Mesothelial cell of epicardium (in vitro differentiated cells): ENCODE measurements at regions not wholly inside any gene's neighbourhood (a gene's known extent, or its start where the extent isn't known, plus 50 kb on each side); places are given as distances from the start of the nearest gene placed in this dataset.
"Not testable (repeated sequence)": the region's sequence is repeated elsewhere in the genome, so short reads cannot be mapped to it uniquely, and the experiment has no call there.

ENCODE experiments used
- DNase-seq, 2 experiments: peaks; one replicate each; pipeline ENCODE4 v3.0.0; 2021; ENCODE audit warnings: low spot score in 2 of 2; ENCODE audit not compliant: unreplicated experiment in 2 of 2
- H3K27ac Mint-ChIP-seq: 2 replicates; pipeline ENCODE4 v1.8.0; 2021; ENCODE audit warnings: mixed read lengths
- H3K27me3 Mint-ChIP-seq: 2 replicates; pipeline ENCODE4 v1.8.0; 2021; ENCODE audit warnings: low read depth, mixed read lengths
- H3K36me3 Mint-ChIP-seq: 2 replicates; pipeline ENCODE4 v1.8.0; 2021; ENCODE audit warnings: mixed read lengths
- H3K4me1 Mint-ChIP-seq: 2 replicates; pipeline ENCODE4 v1.8.0; 2021; ENCODE audit warnings: mixed read lengths
- H3K4me3 Mint-ChIP-seq: 2 replicates; pipeline ENCODE4 v1.8.0; 2021; ENCODE audit warnings: mild to moderate bottlenecking, moderate library complexity, mixed read lengths
- H3K9me3 Mint-ChIP-seq: 2 replicates; pipeline ENCODE4 v1.8.0; 2021; ENCODE audit warnings: mixed read lengths
- CTCF ChIP-seq: fragments of 200-600 bp; sonication (generic); IDR thresholded peaks from one replicate; pipeline ENCODE4 v1.5.0; 2021; ENCODE audit warnings: antibody characterized with exemption; ENCODE audit not compliant: unreplicated experiment

GRCh38 chr20:7792150-7792869 is 147.9 kb downstream of the HAO1 start:
- no peaks in the 10 kb centered on the region for H3K27me3 Mint-ChIP-seq
- no peak overlapping the region for H3K27ac Mint-ChIP-seq
- DNase-seq, result no peak
- TF ChIP-seq CTCF, result no peak
- no peak overlapping the region for H3K4me3 Mint-ChIP-seq
- no peaks in the 10 kb centered on the region for H3K36me3 Mint-ChIP-seq
- peaks cover 2% of the 10 kb centered on the region for H3K4me1 Mint-ChIP-seq
- peaks cover 4% of the 10 kb centered on the region for H3K9me3 Mint-ChIP-seq

- no peak overlapping the region for H3K4me3 Mint-ChIP-seq
These were observed 142.1 kb downstream of the HAO1 start for GRCh38 chr20:7798176-7798575.

GRCh38 chr20:7799862-7800261 is 140.4 kb downstream of the HAO1 start:
- Mint-ChIP-seq H3K27ac (no peak overlapping the region), H3K4me1 (no peaks in the 10 kb centered on the region), H3K36me3 (no peaks in the 10 kb centered on the region), H3K4me3 (no peak overlapping the region), H3K27me3 (no peaks in the 10 kb centered on the region), H3K9me3 (peaks cover 21% of the 10 kb centered on the region)
- no peak for TF ChIP-seq CTCF
- DNase-seq, result no peak

More at GRCh38 chr20:7798176-7798575, 142.1 kb downstream of the HAO1 start:
- Mint-ChIP-seq H3K36me3 (no peaks in the 10 kb centered on the region), H3K27me3 (no peaks in the 10 kb centered on the region), H3K27ac (no peak overlapping the region), H3K4me1 (no peaks in the 10 kb centered on the region), H3K9me3 (peaks cover 16% of the 10 kb centered on the region)
- TF ChIP-seq CTCF, result no peak
- no peak for DNase-seq

GRCh38 chr20:7803411-7804151 is 136.7 kb downstream of the HAO1 start:
- not testable (repeated sequence) for H3K36me3 Mint-ChIP-seq, H3K27ac Mint-ChIP-seq, H3K4me3 Mint-ChIP-seq, H3K4me1 Mint-ChIP-seq, DNase-seq, H3K27me3 Mint-ChIP-seq
- peaks cover 36% of the 10 kb centered on the region for H3K9me3 Mint-ChIP-seq

GRCh38 chr20:7806831-7807230 is 133.4 kb downstream of the HAO1 start:
- peaks cover 2% of the 10 kb centered on the region for H3K36me3 Mint-ChIP-seq
- no peak overlapping the region for H3K4me3 Mint-ChIP-seq
- H3K27ac Mint-ChIP-seq, result no peak overlapping the region
- DNase-seq, result no peak
- no peaks in the 10 kb centered on the region for H3K27me3 Mint-ChIP-seq
- no peak for TF ChIP-seq CTCF
- peaks cover 60% of the 10 kb centered on the region for H3K9me3 Mint-ChIP-seq
- no peaks in the 10 kb centered on the region for H3K4me1 Mint-ChIP-seq

- no peak overlapping the region for H3K27ac Mint-ChIP-seq
- H3K4me1 Mint-ChIP-seq, result no peaks in the 10 kb centered on the region
- TF ChIP-seq CTCF, result no peak
- no peak for DNase-seq
- peaks cover 3% of the 10 kb centered on the region for H3K27me3 Mint-ChIP-seq
- H3K36me3 Mint-ChIP-seq, result no peaks in the 10 kb centered on the region
- no peak overlapping the region for H3K4me3 Mint-ChIP-seq
- H3K9me3 Mint-ChIP-seq, result peaks cover 5% of the 10 kb centered on the region
These were observed 123.0 kb downstream of the HAO1 start for GRCh38 chr20:7817286-7817685.
